Testis (tissue), 2 donors: ENCODE measurements at regions not wholly inside any gene's neighbourhood (a gene's known extent, or its start where the extent isn't known, plus 50 kb on each side); places are given as distances from the start of the nearest gene placed in this dataset.

Source experiments
- CTCF ChIP-seq, 3 experiments: fragments of 450-650 bp in 2 of 3; fragments of 200-600 bp in 1 of 3; sonication (generic) in 1 of 3; IDR thresholded peaks; one replicate each; pipeline ENCODE4 v1.5.1; 2016 to 2019; ENCODE audit warnings: antibody characterized with exemption in 3 of 3, mild to moderate bottlenecking in 2 of 3, moderate library complexity in 1 of 3
- POLR2A ChIP-seq: fragments of 450-650 bp; IDR thresholded peaks from one replicate; pipeline ENCODE4 v1.6.1; 2017; ENCODE audit warnings: antibody characterized with exemption, mild to moderate bottlenecking, moderate library complexity

DNA sequence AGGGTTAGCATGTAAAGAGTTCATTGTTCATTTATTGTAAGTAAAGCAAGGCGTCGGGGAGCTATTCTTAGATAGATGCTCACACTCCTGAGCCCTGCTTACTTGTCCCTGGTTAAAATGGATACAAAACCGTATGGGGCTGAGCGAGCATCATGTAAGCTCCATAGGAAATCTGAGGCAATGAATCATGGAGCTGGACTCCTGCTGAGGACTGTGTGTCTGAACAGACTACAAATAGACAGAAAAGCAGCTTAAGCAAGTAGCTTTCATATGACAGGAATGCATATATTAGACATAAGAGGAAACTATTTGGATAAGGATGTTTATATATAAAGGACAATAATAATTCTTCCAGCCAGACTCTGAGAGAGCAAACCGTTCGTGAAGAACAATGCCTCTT, 604.9 kb upstream of the PTBP2 start:
- TF ChIP-seq CTCF (IDR thresholded peaks at IDR 0.05), result no peak
- TF ChIP-seq POLR2A, result no peak
